GM12878 (cell line): ENCODE measurements at regions not wholly inside any gene's neighbourhood (a gene's known extent, or its start where the extent isn't known, plus 50 kb on each side); places are given as distances from the start of the nearest gene placed in this dataset.

Experiments
- ATAC-seq: fragments of 200-7000 bp; cut with Tn5 transposase; 3 replicates; pipeline ENCODE4 v1.9.1; 2020; ENCODE audit warnings: mild to moderate bottlenecking, moderate library complexity
- BruUV-seq: library from RNA; stranded (reverse); fragments of 400-500 nt; replicated peaks from 2 replicates; lab custom pipeline; 2021; lab: Mats Ljungman, UMichigan
- CTCF ChIA-PET: fragments of 300-600 bp; sonication (Branson Sonifier 250); formaldehyde crosslinking; extraction: SDS; loops from one replicate; lab custom pipeline; 2021; ENCODE audit warnings: inconsistent platforms; lab: Yijun Ruan, JAX
- POLR2A ChIA-PET: fragments of 350-600 bp; formaldehyde crosslinking; extraction: SDS; loops from one replicate; lab custom pipeline; 2021; ENCODE audit warnings: inconsistent platforms; lab: Charles Lee
- RAD21 ChIA-PET: fragments of 300-600 bp; sonication (Branson Sonifier 250); formaldehyde crosslinking; loops from one replicate; lab custom pipeline; 2023; ENCODE audit warnings: antibody characterized with exemption; ENCODE audit not compliant: unreplicated experiment; lab: Charles Lee
- SMC1A ChIA-PET: fragments of 300-600 bp; sonication (Branson Sonifier 250); formaldehyde crosslinking; loops from one replicate; lab custom pipeline; 2023; ENCODE audit not compliant: unreplicated experiment, uncharacterized antibody; lab: Charles Lee
- DNase-seq: peaks from one replicate; pipeline ENCODE4 v3.0.0-alpha.2; 2011; ENCODE audit warnings: low read depth, low spot score
- FAIRE-seq: peaks from 3 replicates; lab custom pipeline; 2011; peaks lifted over from hg19 to GRCh38; lab: Jason Lieb, UNC
- H2AFZ ChIP-seq: 2 replicates; pipeline ENCODE4 v1.6.0; 2011; ENCODE audit warnings: low read depth, low read length, control low read depth; ENCODE audit not compliant: control insufficient read depth
- H3K27ac ChIP-seq: 2 replicates; pipeline ENCODE4 v1.5.1; 2011; ENCODE audit warnings: control low read depth; ENCODE audit not compliant: control insufficient read depth, insufficient read depth
- H3K27me3 ChIP-seq, 2 experiments: replicated peaks in 1 of 2; 2 replicates each; pipeline versions ENCODE4 v1.6.0 to v1.6.1; 2011; ENCODE audit warnings: low read length in 1 of 2; ENCODE audit not compliant: control insufficient read depth in 2 of 2, insufficient read depth in 2 of 2
- H3K36me3 ChIP-seq, 2 experiments: 2 replicates each; pipeline ENCODE4 v1.5.1; 2011; ENCODE audit warnings: low read length in 1 of 2; ENCODE audit not compliant: control insufficient read depth in 2 of 2, insufficient read depth in 2 of 2
- H3K4me1 ChIP-seq: 2 replicates; pipeline ENCODE4 v1.6.1; 2011; ENCODE audit warnings: mild to moderate bottlenecking, low read length, moderate library complexity, mixed read lengths; ENCODE audit not compliant: control insufficient read depth, insufficient read depth
- H3K4me2 ChIP-seq: 2 replicates; pipeline ENCODE4 v1.6.0; 2011; ENCODE audit warnings: control low read depth; ENCODE audit not compliant: control insufficient read depth, insufficient read depth
- H3K4me3 ChIP-seq: fragments of 200-600 bp; sonication (generic); 2 replicates; pipeline ENCODE4 v1.5.1; 2016
- H3K79me2 ChIP-seq: 2 replicates; pipeline ENCODE4 v1.6.0; 2011; ENCODE audit warnings: low read length; ENCODE audit not compliant: control insufficient read depth, insufficient read depth
- H3K9ac ChIP-seq: 2 replicates; pipeline ENCODE4 v1.8.0; 2011; ENCODE audit warnings: low read length, control low read depth, mixed read lengths; ENCODE audit not compliant: control insufficient read depth, insufficient read depth
- H3K9me3 ChIP-seq: replicated peaks from 3 replicates; pipeline ENCODE4 v1.5.1; 2011; ENCODE audit warnings: mild to moderate bottlenecking, low read length; ENCODE audit not compliant: control insufficient read depth, insufficient read depth
- H4K20me1 ChIP-seq: 2 replicates; pipeline ENCODE4 v1.6.0; 2011; ENCODE audit not compliant: control insufficient read depth, insufficient read depth
- ATF3 ChIP-seq: IDR thresholded peaks from 2 replicates; pipeline ENCODE4 v1.6.1; 2011; ENCODE audit warnings: low read depth, mild to moderate bottlenecking, low read length, moderate library complexity, borderline replicate concordance; ENCODE audit errors: extremely low read depth
- BACH1 ChIP-seq: fragments of 450-650 bp; IDR thresholded peaks from 2 replicates; pipeline ENCODE4 v1.6.1; 2017; ENCODE audit warnings: mild to moderate bottlenecking, borderline replicate concordance
- E2F8 ChIP-seq: fragments of 450-650 bp; IDR thresholded peaks from 2 replicates; pipeline ENCODE4 v1.6.1; 2018; ENCODE audit warnings: mild to moderate bottlenecking, low read depth, moderate library complexity; ENCODE audit not compliant: partially characterized antibody
- ELK1 ChIP-seq: IDR thresholded peaks from 2 replicates; pipeline ENCODE4 v1.6.1; 2012; ENCODE audit warnings: low read depth, low read length, improper control_type of control experiment
- EP300 ChIP-seq, 2 experiments: fragments of 150-350 bp in 1 of 2; IDR thresholded peaks; 2 replicates each; pipeline ENCODE4 v1.6.1; 2011 to 2012; ENCODE audit warnings: low read depth in 2 of 2, low read length in 2 of 2, borderline replicate concordance in 1 of 2, improper control_type of control experiment in 1 of 2, inconsistent platforms in 1 of 2; ENCODE audit not compliant: control insufficient read depth in 1 of 2
- KLF5 ChIP-seq: fragments of 450-650 bp; IDR thresholded peaks from 2 replicates; pipeline ENCODE4 v1.6.1; 2014; ENCODE audit warnings: mild to moderate bottlenecking; ENCODE audit not compliant: partially characterized antibody
- MYB ChIP-seq: fragments of 150-350 bp; IDR thresholded peaks from 2 replicates; pipeline ENCODE4 v1.6.1; 2014; ENCODE audit warnings: mild to moderate bottlenecking, low read depth, low read length, borderline replicate concordance
- PAX5 ChIP-seq: IDR thresholded peaks from 2 replicates; pipeline ENCODE4 v1.6.1; 2011; ENCODE audit warnings: low read depth, low read length, borderline replicate concordance
- PKNOX1 ChIP-seq: fragments of 450-650 bp; IDR thresholded peaks from 2 replicates; pipeline ENCODE4 v1.6.1; 2016; ENCODE audit warnings: mild to moderate bottlenecking
- RAD21 ChIP-seq: IDR thresholded peaks from 2 replicates; pipeline ENCODE4 v1.6.1; 2011; ENCODE audit warnings: mild to moderate bottlenecking, low read depth, low read length, moderate library complexity; ENCODE audit not compliant: insufficient read depth
- RFX5 ChIP-seq: IDR thresholded peaks from 2 replicates; pipeline ENCODE4 v1.6.1; 2011; ENCODE audit warnings: low read depth, low read length, improper control_type of control experiment
- YY1 ChIP-seq: IDR thresholded peaks from 2 replicates; pipeline ENCODE4 v1.6.1; 2011; ENCODE audit warnings: low read depth, mild to moderate bottlenecking, low read length
- WGBS: methylation state at CpG from one replicate; pipeline ENCODE4 v1.1.6; 2016; ENCODE audit warnings: low lambda C conversion rate; ENCODE audit not compliant: insufficient replicate concordance, insufficient coverage; ENCODE audit errors: missing lambda C conversion rate; 5-methylcytosine and 5-hydroxymethylcytosine counted together
- in situ Hi-C: fragments of 300-500 bp; cut with MboI; formaldehyde crosslinking; loops from 9 replicates; pipeline ENCODE4 v1.14.3; 2018; ENCODE audit warnings: mixed read lengths
- intact Hi-C: fragments of 100-400 bp; cut with micrococcal nuclease; formaldehyde crosslinking; loops from one replicate; pipeline ENCODE4 v1.14.2; 2022; ENCODE audit not compliant: unreplicated experiment

GRCh38 chr5:25006734-25007133 lies 362.0 kb upstream of the CDH10 start:
- POLR2A ChIA-PET, result no interaction called here
- intact Hi-C loops, result no loop called here
- CTCF ChIA-PET, result no interaction called here
- no peaks in the 10 kb centered on the region for H3K9me3 ChIP-seq
- no peak overlapping the region for H3K4me2 ChIP-seq
- RAD21 ChIA-PET, result no interaction called here
- DNase-seq (no peak), ATAC-seq (no peak), FAIRE-seq (no peak)
- no peak overlapping the region for H3K27ac ChIP-seq
- H3K79me2 ChIP-seq, result no peaks in the 10 kb centered on the region
- TF ChIP-seq ELK1 (no peak), RAD21 (0 out of 2 replicates have a peak, but pooled peaks have one; percentile 4)
- no peaks in the 10 kb centered on the region for H3K4me1 ChIP-seq
- no TSS peak for BruUV-seq
- H3K27me3 ChIP-seq, result no peaks in the 10 kb centered on the region
- 0% methylated on average over 2 of the region's 2 CpGs for WGBS
- H3K4me3 ChIP-seq, result no peak overlapping the region
- no peak overlapping the region for H3K9ac ChIP-seq
- H4K20me1 ChIP-seq, result no peaks in the 10 kb centered on the region
- no peak overlapping the region for H2AFZ ChIP-seq
- no peaks in the 10 kb centered on the region for H3K36me3 ChIP-seq
- SMC1A ChIA-PET, result interaction anchor here (1.3 to 1.5 kb wide), 2 partner anchors 9 to 15 kb away, joined by 3 to 5 read pairs; no protein-coding TSS in a partner anchor
- in situ Hi-C loops, result no loop called here

GRCh38 chr5:25006237-25006636 lies 361.5 kb upstream of the CDH10 start:
- H3K27ac ChIP-seq, result no peak overlapping the region
- ATAC-seq (no peak), FAIRE-seq (no peak), DNase-seq (no peak)
- H3K9ac ChIP-seq, result no peak overlapping the region
- H3K4me2 ChIP-seq, result no peak overlapping the region
- no peaks in the 10 kb centered on the region for H3K4me1 ChIP-seq
- no peak overlapping the region for H3K4me3 ChIP-seq
- POLR2A ChIA-PET, result no interaction called here
- CTCF ChIA-PET, result no interaction called here
- H2AFZ ChIP-seq, result no peak overlapping the region
- SMC1A ChIA-PET, result interaction anchor here (1.5 kb wide), 1 partner anchor 8 kb away, joined by 5 read pairs; no protein-coding TSS in a partner anchor
- no TSS peak for BruUV-seq
- H3K79me2 ChIP-seq, result no peaks in the 10 kb centered on the region
- in situ Hi-C loops, result no loop called here
- 0% methylated on average over 4 of the region's 4 CpGs for WGBS
- no peaks in the 10 kb centered on the region for H3K9me3 ChIP-seq
- intact Hi-C loops, result no loop called here
- H4K20me1 ChIP-seq, result no peaks in the 10 kb centered on the region
- no peaks in the 10 kb centered on the region for H3K36me3 ChIP-seq
- H3K27me3 ChIP-seq, result no peaks in the 10 kb centered on the region
- RAD21 ChIA-PET, result no interaction called here
- no peak for TF ChIP-seq MYB
- no peak for TF ChIP-seq E2F8
- TF ChIP-seq PAX5, result no peak
- TF ChIP-seq BACH1, result no peak
- TF ChIP-seq PKNOX1, result no peak
- no peak for TF ChIP-seq KLF5
- no peak for TF ChIP-seq EP300 (IDR thresholded peaks at IDR 0.05; ENCODE audit: borderline replicate concordance in 1 of 2, control insufficient read depth in 1 of 2, low read depth in 2 of 2, low read length in 2 of 2)
- no peak for TF ChIP-seq YY1
- TF ChIP-seq ATF3, result no peak
- TF ChIP-seq RFX5, result no peak
